ENCODE measurements at regions not wholly inside any gene's neighbourhood (a gene's known extent, or its start where the extent isn't known, plus 50 kb on each side); places are given as distances from the start of the nearest gene placed in this dataset.
"Not testable (repeated sequence)": the region's sequence is repeated elsewhere in the genome, so short reads cannot be mapped to it uniquely, and the experiment has no call there.

DNA sequence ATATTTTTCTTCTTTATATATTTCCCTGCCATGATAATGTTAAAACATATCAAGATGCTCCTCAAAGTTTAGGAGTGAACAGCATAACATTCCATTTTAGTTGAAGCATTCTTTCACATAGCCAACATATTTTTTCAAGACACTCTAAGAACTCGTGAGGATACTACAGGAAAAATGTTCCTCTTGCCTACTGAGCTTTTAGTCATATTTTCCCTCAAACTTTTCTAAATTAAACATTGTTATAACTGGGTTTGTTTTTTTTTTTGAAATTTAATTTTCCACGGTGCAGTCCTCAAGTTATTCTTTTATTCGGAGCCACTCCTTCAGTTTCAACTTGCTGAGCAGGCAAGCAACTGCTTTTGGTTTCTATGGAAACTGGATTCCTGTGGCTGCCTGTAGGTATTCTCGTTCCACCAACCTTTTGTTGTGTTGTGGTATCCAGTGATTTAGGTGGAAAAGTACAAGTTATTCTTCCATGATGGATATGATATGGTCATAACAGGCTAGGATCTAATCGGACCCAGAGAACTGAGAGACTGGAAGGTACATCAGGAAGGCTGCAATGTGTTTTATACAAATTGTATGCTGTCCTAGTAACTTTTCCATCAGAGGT, 248.0 kb downstream of the TRIML1 start:
- Histone ChIP-seq H3K4me1 (ENCODE audit: control insufficient read depth, low read length) (no peaks in the 10 kb centered on the region), H3K9me3 (ENCODE audit: control insufficient read depth, insufficient read depth, low read length) (no peaks in the 10 kb centered on the region), H3K36me3 (ENCODE audit: control insufficient read depth, low read length) (no peaks in the 10 kb centered on the region), H3F3A (ENCODE audit: control insufficient read depth, insufficient read depth) (no peaks in the 10 kb centered on the region), H3K27ac (ENCODE audit: low read depth, low read length) (no peak overlapping the region), H3K9me2 (replicated peaks; ENCODE audit: control insufficient read depth, low read length) (no peaks in the 10 kb centered on the region), H3K4me2 (ENCODE audit: low read length) (no peak overlapping the region), H3K79me2 (ENCODE audit: control insufficient read depth, low read length) (no peaks in the 10 kb centered on the region), H4K20me1 (ENCODE audit: control insufficient read depth, insufficient read depth, low read depth, low read length) (no peaks in the 10 kb centered on the region), H3K27me3 (ENCODE audit: control insufficient read depth, low read length) (no peaks in the 10 kb centered on the region), H3K4me3 (ENCODE audit: low read length) (no peak overlapping the region)
- TF ChIP-seq EZH2phosphoT487 (IDR thresholded peaks at IDR 0.05; ENCODE audit: borderline replicate concordance, low read length), result no peak
- TF ChIP-seq, protein P1, sequence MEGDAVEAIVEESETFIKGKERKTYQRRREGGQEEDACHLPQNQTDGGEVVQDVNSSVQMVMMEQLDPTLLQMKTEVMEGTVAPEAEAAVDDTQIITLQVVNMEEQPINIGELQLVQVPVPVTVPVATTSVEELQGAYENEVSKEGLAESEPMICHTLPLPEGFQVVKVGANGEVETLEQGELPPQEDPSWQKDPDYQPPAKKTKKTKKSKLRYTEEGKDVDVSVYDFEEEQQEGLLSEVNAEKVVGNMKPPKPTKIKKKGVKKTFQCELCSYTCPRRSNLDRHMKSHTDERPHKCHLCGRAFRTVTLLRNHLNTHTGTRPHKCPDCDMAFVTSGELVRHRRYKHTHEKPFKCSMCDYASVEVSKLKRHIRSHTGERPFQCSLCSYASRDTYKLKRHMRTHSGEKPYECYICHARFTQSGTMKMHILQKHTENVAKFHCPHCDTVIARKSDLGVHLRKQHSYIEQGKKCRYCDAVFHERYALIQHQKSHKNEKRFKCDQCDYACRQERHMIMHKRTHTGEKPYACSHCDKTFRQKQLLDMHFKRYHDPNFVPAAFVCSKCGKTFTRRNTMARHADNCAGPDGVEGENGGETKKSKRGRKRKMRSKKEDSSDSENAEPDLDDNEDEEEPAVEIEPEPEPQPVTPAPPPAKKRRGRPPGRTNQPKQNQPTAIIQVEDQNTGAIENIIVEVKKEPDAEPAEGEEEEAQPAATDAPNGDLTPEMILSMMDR (IDR thresholded peaks at IDR 0.05; ENCODE audit: low read depth, low read length, poor library complexity, severe bottlenecking), result no peak

DNA sequence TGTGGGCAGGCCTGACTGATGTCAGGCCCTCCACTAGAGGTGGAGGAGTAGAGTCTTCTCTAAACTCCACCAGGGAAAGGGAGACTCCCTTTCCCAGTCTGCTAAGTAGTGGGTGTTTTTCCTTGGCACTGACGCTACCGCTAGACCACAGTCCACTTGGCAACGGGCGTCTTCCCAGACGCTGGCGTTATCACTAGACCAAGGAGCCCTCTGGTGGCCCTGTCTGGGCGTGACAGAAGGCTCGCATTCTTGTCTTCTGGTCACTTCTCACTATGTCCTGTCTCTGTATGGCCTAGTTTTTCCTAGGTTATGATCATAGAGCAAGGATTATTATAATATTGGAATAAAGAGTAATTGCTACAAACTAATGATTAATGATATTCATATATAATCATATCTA, 252.1 kb downstream of the TRIML1 start:
- not testable (repeated sequence) for H3K9me3 ChIP-seq (ENCODE audit: control insufficient read depth, insufficient read depth, low read length); H3K36me3 ChIP-seq (ENCODE audit: control insufficient read depth, low read length); H3K4me1 ChIP-seq (ENCODE audit: control insufficient read depth, low read length); H3K27me3 ChIP-seq (ENCODE audit: control insufficient read depth, low read length); H4K20me1 ChIP-seq (ENCODE audit: control insufficient read depth, insufficient read depth, low read depth, low read length); H3K4me3 ChIP-seq (ENCODE audit: low read length); H3K79me2 ChIP-seq (ENCODE audit: control insufficient read depth, low read length); H3K4me2 ChIP-seq (ENCODE audit: low read length); H3K9me2 ChIP-seq (replicated peaks; ENCODE audit: control insufficient read depth, low read length); H3F3A ChIP-seq (ENCODE audit: control insufficient read depth, insufficient read depth); H3K27ac ChIP-seq (ENCODE audit: low read depth, low read length)

DNA sequence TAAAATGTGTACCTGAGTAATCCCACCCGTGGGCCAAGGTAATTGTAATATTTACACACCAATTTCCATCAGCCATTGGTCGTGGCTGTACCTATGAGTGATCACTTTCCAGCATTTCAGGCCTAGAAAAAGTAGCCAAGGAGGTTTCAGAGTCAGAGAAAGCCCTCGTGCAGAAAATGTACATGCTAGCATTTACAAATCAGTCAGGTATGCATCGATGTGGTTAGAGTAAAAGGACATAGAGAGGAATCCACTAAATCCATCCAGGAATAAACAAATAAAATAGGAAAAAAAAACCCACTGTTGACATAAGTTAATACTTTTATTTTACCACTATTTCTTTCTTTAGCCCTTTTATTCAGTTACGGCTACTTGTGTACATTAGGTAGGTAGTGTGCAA, 256.8 kb downstream of the TRIML1 start:
- Histone ChIP-seq H3K4me3 (ENCODE audit: low read length) (no peak overlapping the region), H3K9me3 (ENCODE audit: control insufficient read depth, insufficient read depth, low read length) (no peaks in the 10 kb centered on the region), H4K20me1 (ENCODE audit: control insufficient read depth, insufficient read depth, low read depth, low read length) (no peaks in the 10 kb centered on the region), H3K27me3 (ENCODE audit: control insufficient read depth, low read length) (no peaks in the 10 kb centered on the region), H3K4me1 (ENCODE audit: control insufficient read depth, low read length) (no peaks in the 10 kb centered on the region), H3K27ac (ENCODE audit: low read depth, low read length) (no peak overlapping the region), H3K36me3 (ENCODE audit: control insufficient read depth, low read length) (no peaks in the 10 kb centered on the region), H3F3A (ENCODE audit: control insufficient read depth, insufficient read depth) (no peaks in the 10 kb centered on the region), H3K79me2 (ENCODE audit: control insufficient read depth, low read length) (no peaks in the 10 kb centered on the region), H3K4me2 (ENCODE audit: low read length) (no peak overlapping the region), H3K9me2 (replicated peaks; ENCODE audit: control insufficient read depth, low read length) (no peaks in the 10 kb centered on the region)
- TF ChIP-seq EZH2phosphoT487 (IDR thresholded peaks at IDR 0.05; ENCODE audit: borderline replicate concordance, low read length), result no peak

DNA sequence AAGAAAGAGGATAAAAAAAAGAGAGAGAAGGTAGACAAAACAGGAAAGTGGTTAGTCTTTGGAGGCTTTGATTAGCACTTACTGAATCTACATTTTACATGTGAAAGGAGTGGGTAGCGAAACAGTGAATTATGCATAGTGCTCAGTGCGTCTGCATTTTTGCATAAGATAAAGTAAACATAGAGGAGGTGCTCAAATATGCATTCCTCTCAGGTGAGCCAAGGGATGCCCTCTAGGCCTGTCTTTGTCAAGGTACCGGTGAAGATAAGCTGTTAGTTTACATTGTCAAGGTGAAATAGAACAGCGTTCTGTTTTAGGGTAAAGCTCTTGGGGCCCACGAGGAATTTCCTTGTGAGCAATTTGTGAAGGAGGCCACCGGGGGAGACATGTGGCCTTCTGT, 260.6 kb downstream of the TRIML1 start:
- no peak overlapping the region for H3K4me2 ChIP-seq (ENCODE audit: low read length)

More for the DNA sequence above, 260.6 kb downstream of the TRIML1 start:
- no peak overlapping the region for H3K4me3 ChIP-seq (ENCODE audit: low read length)
- no peaks in the 10 kb centered on the region for H3K79me2 ChIP-seq (ENCODE audit: control insufficient read depth, low read length)
- H3K9me3 ChIP-seq (ENCODE audit: control insufficient read depth, insufficient read depth, low read length), result peaks cover 2% of the 10 kb centered on the region; the same call in 1 of the 2 replicates
- TF ChIP-seq, protein P1 (IDR thresholded peaks at IDR 0.05; ENCODE audit: low read depth, low read length, poor library complexity, severe bottlenecking), result no peak
- TF ChIP-seq EZH2phosphoT487 (IDR thresholded peaks at IDR 0.05; ENCODE audit: borderline replicate concordance, low read length), result no peak
- no peaks in the 10 kb centered on the region for H3K36me3 ChIP-seq (ENCODE audit: control insufficient read depth, low read length)
- no peaks in the 10 kb centered on the region for H3K27me3 ChIP-seq (ENCODE audit: control insufficient read depth, low read length)
- no peak overlapping the region for H3K27ac ChIP-seq (ENCODE audit: low read depth, low read length)
- H3F3A ChIP-seq (ENCODE audit: control insufficient read depth, insufficient read depth), result no peaks in the 10 kb centered on the region
- H3K4me1 ChIP-seq (ENCODE audit: control insufficient read depth, low read length), result no peaks in the 10 kb centered on the region
- H4K20me1 ChIP-seq (ENCODE audit: control insufficient read depth, insufficient read depth, low read depth, low read length), result no peaks in the 10 kb centered on the region
- H3K9me2 ChIP-seq (replicated peaks; ENCODE audit: control insufficient read depth, low read length), result no peaks in the 10 kb centered on the region

All from DOHH2 (cell line).